HepG2 (cell line): ENCODE measurements at regions not wholly inside any gene's neighbourhood (a gene's known extent, or its start where the extent isn't known, plus 50 kb on each side); places are given as distances from the start of the nearest gene placed in this dataset.

ENCODE experiments used
- ATAC-seq: fragments of 200-7000 bp; cut with Tn5 transposase; 3 replicates; pipeline ENCODE4 v1.9.1; 2020; ENCODE audit warnings: mild to moderate bottlenecking, moderate library complexity
- BruUV-seq: library from RNA; stranded (reverse); fragments of 400-500 nt; replicated peaks from 2 replicates; lab custom pipeline; 2021; lab: Mats Ljungman, UMichigan
- CTCF ChIA-PET: fragments of 300-600 bp; formaldehyde crosslinking; extraction: SDS; loops from one replicate; lab custom pipeline; 2021; ENCODE audit warnings: low total read pairs, inconsistent platforms, low intra/inter-chr PET ratio; lab: Yijun Ruan, JAX
- POLR2A ChIA-PET: fragments of 350-600 bp; sonication (Branson Sonifier 250); formaldehyde crosslinking; loops from one replicate; lab custom pipeline; 2020; ENCODE audit warnings: antibody characterized with exemption, inconsistent platforms; lab: Yijun Ruan, JAX
- DNase-seq: peaks from one replicate; pipeline ENCODE4 v3.0.0-alpha.2; 2015; ENCODE audit warnings: low spot score
- FAIRE-seq: peaks from 3 replicates; lab custom pipeline; 2011; peaks lifted over from hg19 to GRCh38; lab: Jason Lieb, UNC
- H2AFZ ChIP-seq: one replicate; pipeline ENCODE4 v1.6.1; 2011; ENCODE audit warnings: low read length, inconsistent platforms
- H3K27ac ChIP-seq: fragments of 300-600 bp; 3 replicates; pipeline ENCODE4 v1.8.0; 2011; ENCODE audit warnings: mixed run types, mild to moderate bottlenecking, mixed read lengths, low read length, inconsistent platforms; ENCODE audit not compliant: insufficient read depth; ENCODE audit errors: extremely low read length
- H3K27me3 ChIP-seq, 2 experiments: fragments of 200-600 bp in 1 of 2; 2 replicates in 1 of 2; 3 replicates in 1 of 2; pipeline versions ENCODE4 v1.6.0 to v1.8.0; 2011; ENCODE audit warnings: low read length in 2 of 2, mild to moderate bottlenecking in 2 of 2, moderate library complexity in 2 of 2, inconsistent platforms in 1 of 2; ENCODE audit not compliant: insufficient read depth in 2 of 2, control insufficient read depth in 1 of 2
- H3K36me3 ChIP-seq, 2 experiments: fragments of 200-600 bp in 1 of 2; replicated peaks in 1 of 2; 2 replicates in 1 of 2; 3 replicates in 1 of 2; pipeline versions ENCODE4 v1.5.1 to v1.8.0; 2011; ENCODE audit warnings: low read length in 2 of 2, inconsistent platforms in 1 of 2; ENCODE audit not compliant: insufficient read depth in 2 of 2, control insufficient read depth in 1 of 2
- H3K4me1 ChIP-seq: 2 replicates; pipeline ENCODE4 v1.5.1; 2012; ENCODE audit warnings: low read length, inconsistent platforms; ENCODE audit not compliant: insufficient read depth
- H3K4me2 ChIP-seq: 2 replicates; pipeline ENCODE4 v1.6.0; 2011; ENCODE audit warnings: low read depth, low read length, inconsistent platforms
- H3K4me3 ChIP-seq, 3 experiments: fragments of 200-600 bp in 1 of 3; sonication (generic), shearing (Covaris generic) in 1 of 3; replicated peaks in 1 of 3; 2 replicates each; pipeline ENCODE4 v1.5.1; 2011 to 2016; ENCODE audit warnings: low read length in 3 of 3, inconsistent platforms in 2 of 3, low read depth in 2 of 3, mild to moderate bottlenecking in 2 of 3, control low read depth in 1 of 3, mixed read lengths in 1 of 3; ENCODE audit not compliant: insufficient read depth in 1 of 3
- H3K79me2 ChIP-seq: one replicate; pipeline ENCODE4 v1.6.1; 2011; ENCODE audit warnings: low read length, inconsistent platforms; ENCODE audit not compliant: insufficient read depth
- H3K9ac ChIP-seq: 2 replicates; pipeline ENCODE4 v1.6.0; 2011; ENCODE audit warnings: mild to moderate bottlenecking, low read depth, low read length, inconsistent platforms; ENCODE audit not compliant: insufficient read depth
- H3K9me3 ChIP-seq: 2 replicates; pipeline ENCODE4 v1.5.1; 2012; ENCODE audit warnings: mild to moderate bottlenecking, low read length
- H4K20me1 ChIP-seq: 2 replicates; pipeline ENCODE4 v1.6.0; 2011; ENCODE audit warnings: inconsistent platforms, mild to moderate bottlenecking, low read length, moderate library complexity; ENCODE audit not compliant: insufficient read depth
- ARNT ChIP-seq: fragments of 450-650 bp; IDR thresholded peaks from 2 replicates; pipeline ENCODE4 v1.6.1; 2017
- PRDM4 ChIP-seq: sonication (generic); formaldehyde crosslinking; IDR thresholded peaks from 2 replicates; pipeline ENCODE4 v1.9.0; 2021; ENCODE audit warnings: missing genetic modification reagents, borderline replicate concordance
- STAT5B ChIP-seq: sonication (generic); formaldehyde crosslinking; IDR thresholded peaks from 2 replicates; pipeline ENCODE4 v1.4.0; 2020; ENCODE audit warnings: missing genetic modification reagents
- TOE1 ChIP-seq: sonication (generic); formaldehyde crosslinking; IDR thresholded peaks from 2 replicates; pipeline ENCODE4 v1.4.0; 2020; ENCODE audit warnings: mild to moderate bottlenecking, missing genetic modification reagents
- ZHX2 ChIP-seq, 2 experiments: sonication (generic) in 1 of 2; formaldehyde crosslinking in 1 of 2; IDR thresholded peaks; 2 replicates each; pipeline versions ENCODE4 v1.6.1 to v1.9.0; 2014 to 2022; ENCODE audit warnings: antibody characterized with exemption in 1 of 2, borderline replicate concordance in 1 of 2, inconsistent platforms in 1 of 2, low read depth in 1 of 2, missing genetic modification reagents in 1 of 2
- WGBS: methylation state at CpG from one replicate; pipeline ENCODE4 v1.1.6; 2017; ENCODE audit warnings: low lambda C conversion rate; 5-methylcytosine and 5-hydroxymethylcytosine counted together
- in situ Hi-C: cut with HindIII; loops from 2 replicates; pipeline ENCODE4 v1.10.0; 2017; ENCODE audit warnings: low pct_unique_long_range_greater_than_20kb; ENCODE audit not compliant: extremely low pct_ligation_motif_present
- intact Hi-C: fragments of 100-400 bp; cut with micrococcal nuclease; formaldehyde crosslinking; loops from one replicate; pipeline ENCODE4 v1.10.0; 2022; ENCODE audit not compliant: unreplicated experiment
- TF ChIP-seq, protein P1 (sequence below): sonication (generic); formaldehyde crosslinking; IDR thresholded peaks from 2 replicates; pipeline ENCODE4 v1.5.0; 2020; ENCODE audit warnings: mild to moderate bottlenecking, missing genetic modification reagents, borderline replicate concordance

- TF ChIP-seq ZHX2 (IDR thresholded peaks at IDR 0.05; ENCODE audit: low read depth) (no peak), ZHX2 (CRISPR knock-in tag; IDR thresholded peaks at IDR 0.05; ENCODE audit: borderline replicate concordance) (no peak), STAT5B (no peak)
These were observed 89.8 kb upstream of the UST start (continued) for GRCh38 chr6:148657048-148657447.

DNA sequence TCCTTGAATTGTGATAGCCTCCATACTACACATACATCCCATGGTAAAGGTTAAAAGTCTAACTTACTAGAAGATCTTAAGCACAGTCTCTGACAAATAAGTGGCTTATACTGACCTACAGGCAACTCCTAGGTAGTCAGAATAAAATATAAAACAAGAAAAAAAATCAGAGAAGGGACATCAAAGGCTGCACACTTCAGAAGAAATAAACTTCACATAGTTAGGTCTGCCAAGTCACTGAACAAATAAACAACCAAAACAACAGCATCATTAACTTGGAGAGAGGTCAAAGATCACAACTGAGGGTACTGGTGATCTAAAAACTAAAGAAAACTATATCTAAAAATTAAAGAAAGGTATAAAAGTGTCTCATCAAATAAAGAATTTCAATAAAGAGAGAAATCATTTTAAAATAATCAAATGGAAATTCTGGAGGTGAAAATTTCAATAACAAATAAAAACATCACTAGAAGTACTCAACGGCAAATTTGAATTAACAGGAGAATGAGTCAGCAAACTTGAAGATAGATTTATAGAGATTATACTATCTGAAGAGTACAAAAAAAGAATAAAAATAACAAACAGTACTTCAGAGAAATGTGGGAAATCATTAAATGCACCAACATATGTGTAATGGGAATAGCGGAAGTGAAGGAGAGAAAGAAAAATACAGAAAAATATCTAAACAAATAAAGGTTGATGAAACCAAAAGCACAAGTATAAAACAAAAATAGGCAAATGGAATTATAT lies 88.0 kb upstream of the UST start:
- FAIRE-seq (no peak), ATAC-seq (no peak), DNase-seq (no peak)
- BruUV-seq = no TSS peak
- no peaks in the 10 kb centered on the region for H4K20me1 ChIP-seq
- H3K36me3 ChIP-seq = no peaks in the 10 kb centered on the region
- H3K27me3 ChIP-seq = no peaks in the 10 kb centered on the region
- no peak overlapping the region for H2AFZ ChIP-seq
- H3K79me2 ChIP-seq = no peaks in the 10 kb centered on the region
- intact Hi-C loops (no loop called here), in situ Hi-C loops (no loop called here)
- H3K9me3 ChIP-seq = peaks cover 16% of the 10 kb centered on the region
- no peak overlapping the region for H3K4me3 ChIP-seq
- H3K27ac ChIP-seq = no peak overlapping the region
- ChIA-PET POLR2A (no interaction called here), CTCF (no interaction called here)
- no peaks in the 10 kb centered on the region for H3K4me1 ChIP-seq
- H3K9ac ChIP-seq = no peak overlapping the region
- no peak overlapping the region for H3K4me2 ChIP-seq
- 41% methylated on average over 2 of the region's 2 CpGs for WGBS
- no peak for TF ChIP-seq ARNT
- TF ChIP-seq TOE1 (CRISPR knock-in tag) = no peak
- TF ChIP-seq, protein P1, sequence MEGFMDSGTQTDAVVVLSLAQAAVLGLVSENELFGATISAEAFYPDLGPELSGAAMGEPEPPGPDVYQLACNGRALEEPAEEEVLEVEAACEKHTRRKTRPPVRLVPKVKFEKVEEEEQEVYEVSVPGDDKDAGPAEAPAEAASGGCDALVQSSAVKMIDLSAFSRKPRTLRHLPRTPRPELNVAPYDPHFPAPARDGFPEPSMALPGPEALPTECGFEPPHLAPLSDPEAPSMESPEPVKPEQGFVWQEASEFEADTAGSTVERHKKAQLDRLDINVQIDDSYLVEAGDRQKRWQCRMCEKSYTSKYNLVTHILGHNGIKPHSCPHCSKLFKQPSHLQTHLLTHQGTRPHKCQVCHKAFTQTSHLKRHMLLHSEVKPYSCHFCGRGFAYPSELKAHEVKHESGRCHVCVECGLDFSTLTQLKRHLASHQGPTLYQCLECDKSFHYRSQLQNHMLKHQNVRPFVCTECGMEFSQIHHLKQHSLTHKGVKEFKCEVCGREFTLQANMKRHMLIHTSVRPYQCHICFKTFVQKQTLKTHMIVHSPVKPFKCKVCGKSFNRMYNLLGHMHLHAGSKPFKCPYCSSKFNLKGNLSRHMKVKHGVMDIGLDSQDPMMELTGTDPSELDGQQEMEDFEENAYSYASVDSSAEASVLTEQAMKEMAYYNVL (CRISPR knock-in tag) = no peak
- no peak for TF ChIP-seq PRDM4 (CRISPR knock-in tag)
